ENCODE measurements at regions not wholly inside any gene's neighbourhood (a gene's known extent, or its start where the extent isn't known, plus 50 kb on each side); places are given as distances from the start of the nearest gene placed in this dataset.

DNA sequence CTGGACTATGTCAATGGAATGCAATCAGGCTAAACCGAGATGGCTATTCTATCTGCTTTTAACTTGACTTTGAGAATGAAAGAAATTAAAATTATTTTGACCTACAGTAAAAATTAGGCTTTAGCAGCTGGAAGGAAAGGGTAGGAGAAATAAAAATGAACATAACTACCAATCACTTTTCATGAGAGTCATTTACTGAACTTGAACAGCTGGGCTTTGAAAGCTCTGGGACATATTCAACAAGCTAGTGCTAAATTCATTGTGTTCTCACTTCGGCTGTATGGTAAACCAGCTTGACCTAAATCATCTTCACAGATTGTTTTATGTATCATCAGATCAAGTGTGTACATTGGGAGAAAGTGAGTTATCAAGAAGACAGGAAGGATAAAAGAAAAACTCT lies 161.5 kb upstream of the STXBP5 start:
- TF ChIP-seq, protein P1, sequence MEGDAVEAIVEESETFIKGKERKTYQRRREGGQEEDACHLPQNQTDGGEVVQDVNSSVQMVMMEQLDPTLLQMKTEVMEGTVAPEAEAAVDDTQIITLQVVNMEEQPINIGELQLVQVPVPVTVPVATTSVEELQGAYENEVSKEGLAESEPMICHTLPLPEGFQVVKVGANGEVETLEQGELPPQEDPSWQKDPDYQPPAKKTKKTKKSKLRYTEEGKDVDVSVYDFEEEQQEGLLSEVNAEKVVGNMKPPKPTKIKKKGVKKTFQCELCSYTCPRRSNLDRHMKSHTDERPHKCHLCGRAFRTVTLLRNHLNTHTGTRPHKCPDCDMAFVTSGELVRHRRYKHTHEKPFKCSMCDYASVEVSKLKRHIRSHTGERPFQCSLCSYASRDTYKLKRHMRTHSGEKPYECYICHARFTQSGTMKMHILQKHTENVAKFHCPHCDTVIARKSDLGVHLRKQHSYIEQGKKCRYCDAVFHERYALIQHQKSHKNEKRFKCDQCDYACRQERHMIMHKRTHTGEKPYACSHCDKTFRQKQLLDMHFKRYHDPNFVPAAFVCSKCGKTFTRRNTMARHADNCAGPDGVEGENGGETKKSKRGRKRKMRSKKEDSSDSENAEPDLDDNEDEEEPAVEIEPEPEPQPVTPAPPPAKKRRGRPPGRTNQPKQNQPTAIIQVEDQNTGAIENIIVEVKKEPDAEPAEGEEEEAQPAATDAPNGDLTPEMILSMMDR (IDR thresholded peaks at IDR 0.05; ENCODE audit: insufficient read depth, low read depth, low read length, missing control alignments) = no peak
- no peak overlapping the region for H3K4me3 ChIP-seq (ENCODE audit: low read depth, low read length)
- DNase-seq (ENCODE audit: low read depth) = no peak

DNA sequence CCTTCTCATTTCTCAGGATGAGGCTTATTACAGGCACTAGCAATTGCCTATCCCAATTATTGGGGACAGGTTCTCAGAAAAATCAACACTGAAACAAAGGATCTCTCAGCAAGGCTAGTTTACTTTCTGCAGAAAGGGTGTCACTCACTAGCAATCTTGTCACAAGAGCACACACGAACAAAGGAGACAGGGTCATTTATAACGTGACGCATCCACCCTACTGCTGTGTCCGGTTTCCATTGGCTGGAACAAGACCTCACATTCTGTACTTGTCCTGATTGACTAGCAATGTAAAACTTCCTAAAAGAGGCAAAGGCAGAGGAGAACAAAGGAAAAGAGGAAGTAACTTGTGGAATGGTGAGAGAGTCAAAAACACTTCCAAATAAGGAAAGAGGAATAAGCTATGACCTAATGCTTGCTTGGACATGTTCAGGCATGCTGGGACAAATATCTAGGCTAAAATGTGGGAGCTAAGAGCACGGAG lies 160.2 kb upstream of the STXBP5 start:
- no peak overlapping the region for H3K4me3 ChIP-seq (ENCODE audit: low read depth, low read length)
- no peak for DNase-seq (ENCODE audit: low read depth)
- TF ChIP-seq, protein P1 (IDR thresholded peaks at IDR 0.05; ENCODE audit: insufficient read depth, low read depth, low read length, missing control alignments) = no peak

DNA sequence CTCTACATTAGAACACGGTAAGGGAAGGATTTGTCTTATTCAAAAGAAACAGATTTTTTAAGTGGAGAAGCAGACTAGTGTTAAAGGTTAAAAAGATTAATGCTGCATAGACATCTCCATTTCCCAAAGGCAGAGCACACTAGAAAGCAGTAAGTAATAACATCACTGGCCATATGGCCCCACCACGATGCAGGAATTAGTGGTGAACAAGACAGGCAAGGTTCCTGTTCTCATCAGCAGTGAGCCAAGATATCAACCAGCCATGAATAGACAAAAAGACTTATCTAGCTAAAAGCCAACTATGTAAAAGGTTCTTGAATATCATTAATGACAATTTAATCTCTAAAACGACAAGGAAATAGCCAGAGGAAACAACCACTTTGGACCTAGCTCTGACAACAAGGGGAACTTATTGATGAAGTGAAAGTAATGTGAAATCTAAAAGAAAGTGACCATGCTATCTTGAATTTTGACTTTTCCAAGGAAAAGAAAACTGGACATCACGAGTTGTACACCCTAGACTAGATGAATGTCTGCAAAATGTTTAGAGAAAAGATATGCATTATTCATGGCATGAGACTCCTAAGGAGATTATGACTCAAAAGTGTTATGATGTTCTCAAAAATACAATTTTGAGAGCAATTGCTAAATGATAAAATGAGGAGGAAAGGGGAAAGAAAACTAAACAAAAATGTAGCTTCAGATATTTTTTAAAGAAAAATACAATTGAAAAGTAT lies 157.9 kb upstream of the STXBP5 start:
- TF ChIP-seq, protein P1 (IDR thresholded peaks at IDR 0.05; ENCODE audit: insufficient read depth, low read depth, low read length, missing control alignments) = no peak
- H3K4me3 ChIP-seq (ENCODE audit: low read depth, low read length) = no peak overlapping the region
- no peak for DNase-seq (ENCODE audit: low read depth)

DNA sequence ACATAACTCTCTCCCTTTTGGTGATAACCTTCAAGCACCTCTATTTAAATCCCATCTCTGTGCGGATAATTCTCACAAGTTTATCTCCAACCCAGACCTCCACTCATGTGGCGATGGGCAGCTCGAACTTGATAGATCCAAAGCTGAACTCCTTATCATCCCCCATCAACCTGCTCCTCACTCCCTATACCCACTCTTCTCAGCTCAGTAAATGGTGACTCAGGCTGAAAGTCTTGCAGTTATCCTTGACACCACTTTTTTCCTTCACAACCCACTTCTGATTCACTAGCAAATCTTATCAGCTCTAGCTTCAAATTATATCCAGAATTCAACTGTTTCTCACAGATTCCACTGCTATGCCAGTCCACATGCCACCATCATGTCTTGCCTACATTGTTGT lies 155.3 kb upstream of the STXBP5 start:
- DNase-seq (ENCODE audit: low read depth) = no peak

DNA sequence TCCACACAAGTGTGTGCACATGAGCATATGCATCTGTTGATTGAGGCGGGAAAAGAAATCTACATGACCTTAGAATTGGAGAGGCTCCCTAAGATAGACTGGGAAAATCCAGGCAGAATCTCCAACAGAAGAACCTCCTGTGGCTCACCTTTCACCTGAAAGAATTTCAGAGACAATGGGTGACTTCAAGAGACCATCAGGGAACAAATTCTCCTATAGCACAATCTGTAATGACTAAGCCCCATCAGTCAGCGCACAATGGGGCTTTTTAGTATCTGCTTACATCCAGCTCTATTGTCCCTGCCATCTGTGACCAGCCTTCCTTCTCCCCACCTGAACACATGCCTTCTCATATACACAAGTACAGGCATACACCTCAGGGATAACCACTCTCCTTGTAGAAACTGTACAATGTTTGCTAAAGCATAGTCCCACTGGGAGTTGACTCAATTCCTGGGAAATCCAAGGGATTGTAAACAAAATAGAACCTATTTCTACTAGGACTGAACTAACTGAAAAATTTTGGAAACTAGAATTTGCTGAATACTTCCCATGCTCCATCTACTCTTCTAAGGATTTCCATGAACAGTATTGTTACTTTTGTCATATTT lies 150.8 kb upstream of the STXBP5 start:
- no peak for DNase-seq (ENCODE audit: low read depth)
- no peak overlapping the region for H3K4me3 ChIP-seq (ENCODE audit: low read depth, low read length)
- TF ChIP-seq, protein P1 (IDR thresholded peaks at IDR 0.05; ENCODE audit: insufficient read depth, low read depth, low read length, missing control alignments) = no peak

More for the DNA sequence above, 155.3 kb upstream of the STXBP5 start:
- TF ChIP-seq, protein P1 (IDR thresholded peaks at IDR 0.05; ENCODE audit: insufficient read depth, low read depth, low read length, missing control alignments) = no peak
- H3K4me3 ChIP-seq (ENCODE audit: low read depth, low read length) = no peak overlapping the region

DNA sequence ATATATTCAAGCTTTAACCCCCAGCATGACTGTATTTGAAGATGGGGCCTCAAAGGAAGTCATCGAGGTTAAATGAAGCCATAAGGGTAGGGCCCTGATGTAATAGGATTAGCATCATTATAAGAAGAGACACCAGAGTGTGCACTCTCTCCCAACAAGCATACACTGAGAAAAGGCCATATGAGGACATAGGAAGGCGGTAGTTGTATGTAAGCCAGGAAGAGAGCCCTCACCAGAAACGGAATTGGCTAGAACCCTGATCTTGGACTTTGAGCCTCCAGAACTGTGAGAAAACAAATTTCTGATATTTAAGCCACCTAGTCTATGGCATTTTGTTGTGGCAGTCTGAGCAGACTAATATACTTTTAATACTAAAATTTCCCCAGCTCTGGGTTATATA lies 150.1 kb upstream of the STXBP5 start:
- DNase-seq (ENCODE audit: low read depth) = no peak
- TF ChIP-seq, protein P1 (IDR thresholded peaks at IDR 0.05; ENCODE audit: insufficient read depth, low read depth, low read length, missing control alignments) = no peak

More for the DNA sequence above, 150.1 kb upstream of the STXBP5 start:
- H3K4me3 ChIP-seq (ENCODE audit: low read depth, low read length) = no peak overlapping the region

All from GM12865 (cell line).